ENCODE measurements at regions not wholly inside any gene's neighbourhood (a gene's known extent, or its start where the extent isn't known, plus 50 kb on each side); places are given as distances from the start of the nearest gene placed in this dataset.
A peak's percentile ranks its signal among the peaks of the same experiment; 100 is the strongest.

GRCh38 chr9:88808761-88809354 lies 182.4 kb upstream of the S1PR3 start:
- peaks cover 16% of the 10 kb centered on the region for H3K4me1 ChIP-seq (ENCODE audit: control insufficient read depth, extremely low read depth, insufficient read depth, low read length)
- H3K9me3 ChIP-seq (replicated peaks; ENCODE audit: control insufficient read depth, insufficient read depth, low read length), result no peaks in the 10 kb centered on the region
- DNase-seq (ENCODE audit: low read depth, low spot score), result no peak
- H3K4me2 ChIP-seq (ENCODE audit: insufficient read depth, low read length), result no peak overlapping the region
- no peak overlapping the region for H3K9ac ChIP-seq (replicated peaks; ENCODE audit: extremely low read depth, insufficient read depth, low read length)
- no peaks in the 10 kb centered on the region for H3K36me3 ChIP-seq (ENCODE audit: control insufficient read depth in 2 of 2, extremely low read depth in 1 of 2, insufficient read depth in 2 of 2, low read length in 2 of 2)
- TF ChIP-seq JUN (IDR thresholded peaks at IDR 0.05; ENCODE audit: borderline replicate concordance, insufficient read depth, insufficient read length, low read depth) (no peak), GATA2 (IDR thresholded peaks at IDR 0.05; ENCODE audit: insufficient read depth, insufficient read length, low read depth, low read length) (no peak), EZH2 (IDR thresholded peaks at IDR 0.05; ENCODE audit: borderline replicate concordance, low read depth, low read length, severe bottlenecking) (no peak), POLR2AphosphoS5 (IDR thresholded peaks at IDR 0.05; ENCODE audit: insufficient read depth, low read depth, low read length) (no peak), POLR2A (IDR thresholded peaks at IDR 0.05; ENCODE audit: low read depth, low read length) (no peak), MYC (IDR thresholded peaks at IDR 0.05; ENCODE audit: low read depth, low read length) (no peak), FOS (IDR thresholded peaks at IDR 0.05; ENCODE audit: borderline replicate concordance, insufficient read depth, low read length) (no peak)
- TF ChIP-seq, protein P1, sequence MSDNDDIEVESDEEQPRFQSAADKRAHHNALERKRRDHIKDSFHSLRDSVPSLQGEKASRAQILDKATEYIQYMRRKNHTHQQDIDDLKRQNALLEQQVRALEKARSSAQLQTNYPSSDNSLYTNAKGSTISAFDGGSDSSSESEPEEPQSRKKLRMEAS (IDR thresholded peaks at IDR 0.05; ENCODE audit: insufficient read depth, insufficient read length), result no peak
- TF ChIP-seq, protein P2, sequence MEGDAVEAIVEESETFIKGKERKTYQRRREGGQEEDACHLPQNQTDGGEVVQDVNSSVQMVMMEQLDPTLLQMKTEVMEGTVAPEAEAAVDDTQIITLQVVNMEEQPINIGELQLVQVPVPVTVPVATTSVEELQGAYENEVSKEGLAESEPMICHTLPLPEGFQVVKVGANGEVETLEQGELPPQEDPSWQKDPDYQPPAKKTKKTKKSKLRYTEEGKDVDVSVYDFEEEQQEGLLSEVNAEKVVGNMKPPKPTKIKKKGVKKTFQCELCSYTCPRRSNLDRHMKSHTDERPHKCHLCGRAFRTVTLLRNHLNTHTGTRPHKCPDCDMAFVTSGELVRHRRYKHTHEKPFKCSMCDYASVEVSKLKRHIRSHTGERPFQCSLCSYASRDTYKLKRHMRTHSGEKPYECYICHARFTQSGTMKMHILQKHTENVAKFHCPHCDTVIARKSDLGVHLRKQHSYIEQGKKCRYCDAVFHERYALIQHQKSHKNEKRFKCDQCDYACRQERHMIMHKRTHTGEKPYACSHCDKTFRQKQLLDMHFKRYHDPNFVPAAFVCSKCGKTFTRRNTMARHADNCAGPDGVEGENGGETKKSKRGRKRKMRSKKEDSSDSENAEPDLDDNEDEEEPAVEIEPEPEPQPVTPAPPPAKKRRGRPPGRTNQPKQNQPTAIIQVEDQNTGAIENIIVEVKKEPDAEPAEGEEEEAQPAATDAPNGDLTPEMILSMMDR (IDR thresholded peaks at IDR 0.05; ENCODE audit: extremely low read depth in 1 of 2, insufficient read depth in 1 of 2, low read depth in 1 of 2, low read length in 2 of 2), result no peak
- H2AFZ ChIP-seq (ENCODE audit: low read depth, low read length), result peak overlapping the region; percentile 57
- peak overlapping the region; percentile 2 for H3K27ac ChIP-seq (ENCODE audit: insufficient read depth, low read depth, low read length)
- no peaks in the 10 kb centered on the region for H4K20me1 ChIP-seq (replicated peaks; ENCODE audit: control insufficient read depth, extremely low read depth, insufficient read depth, low read length)
- intact Hi-C loops (cut with micrococcal nuclease) (no loop called here), dilution Hi-C loops (cut with MboI; ENCODE audit: extremely low pct_ligation_motif_present, low sequenced_read_pairs) (no loop called here)
- CTCF ChIA-PET, result interaction anchor here (1.8 kb wide), 1 partner anchor 9 kb away, joined by 4 read pairs; no protein-coding TSS in a partner anchor
- H3K4me3 ChIP-seq (replicated peaks in 1 of 3; ENCODE audit: insufficient read depth in 1 of 3, low read depth in 1 of 3, low read length in 3 of 3), result no peak overlapping the region
- H3K9me1 ChIP-seq (replicated peaks; ENCODE audit: control insufficient read depth, extremely low read depth, insufficient read depth, low read length), result no peaks in the 10 kb centered on the region
- no TSS peak for BruUV-seq (replicated peaks)
- no peaks in the 10 kb centered on the region for H3K27me3 ChIP-seq (ENCODE audit: control insufficient read depth in 2 of 2, insufficient read depth in 2 of 2, low read length in 2 of 2)
- POLR2A ChIA-PET, result no interaction called here
- no peak for FAIRE-seq
- H3K79me2 ChIP-seq (ENCODE audit: control insufficient read depth, insufficient read depth, low read length), result no peaks in the 10 kb centered on the region

All from endothelial cell of umbilical vein (primary cell).